SK-N-SH (cell line): ENCODE measurements at regions not wholly inside any gene's neighbourhood (a gene's known extent, or its start where the extent isn't known, plus 50 kb on each side); places are given as distances from the start of the nearest gene placed in this dataset.

Source experiments
- CTCF ChIA-PET: fragments of 300-600, 350-600 bp; formaldehyde crosslinking; extraction: SDS; loops from one replicate; lab custom pipeline; 2021; lab: Yijun Ruan, JAX
- POLR2A ChIA-PET: fragments of 350-600 bp; sonication (Branson Sonifier 250); formaldehyde crosslinking; extraction: SDS; loops from one replicate; lab custom pipeline; 2020; ENCODE audit warnings: antibody characterized with exemption, inconsistent platforms; lab: Yijun Ruan, JAX
- DNase-seq: peaks from one replicate; pipeline ENCODE4 v3.0.0; 2012
- H2AFZ ChIP-seq: fragments of 200-600 bp; sonication (generic); 2 replicates; pipeline ENCODE4 v1.8.1; 2016; ENCODE audit warnings: antibody characterized with exemption, mild to moderate bottlenecking, low read depth
- H3F3A ChIP-seq: fragments of 200-600 bp; sonication (generic); replicated peaks from 2 replicates; pipeline ENCODE3; 2016; ENCODE audit warnings: antibody characterized with exemption, mild to moderate bottlenecking; ENCODE audit not compliant: insufficient read depth
- H3K27ac ChIP-seq, 2 experiments: fragments of 200-500 bp in 1 of 2; fragments of 200-600 bp in 1 of 2; sonication (Bioruptor generic) in 1 of 2; sonication (generic), shearing (Covaris generic) in 1 of 2; 2 replicates each; pipeline versions ENCODE4 v1.5.1 to v1.6.1; 2014 to 2016; ENCODE audit warnings: low read depth in 2 of 2, inconsistent platforms in 1 of 2, low read length in 1 of 2, mild to moderate bottlenecking in 1 of 2, mixed read lengths in 1 of 2
- H3K27me3 ChIP-seq: fragments of 200-600 bp; sonication (generic), shearing (Covaris generic); 2 replicates; pipeline ENCODE4 v1.6.1; 2016; ENCODE audit warnings: mixed run types; ENCODE audit not compliant: insufficient read depth
- H3K36me3 ChIP-seq, 2 experiments: fragments of 200-500 bp in 1 of 2; fragments of 200-600 bp in 1 of 2; sonication (Bioruptor generic) in 1 of 2; sonication (generic) in 1 of 2; replicated peaks in 1 of 2; 2 replicates each; pipeline versions ENCODE3 to v1.5.1; 2014 to 2016; ENCODE audit warnings: low read length in 1 of 2, mild to moderate bottlenecking in 1 of 2; ENCODE audit not compliant: insufficient read depth in 2 of 2, control insufficient read depth in 1 of 2
- H3K4me1 ChIP-seq, 2 experiments: fragments of 200-500 bp in 1 of 2; fragments of 200-600 bp in 1 of 2; sonication (Bioruptor generic) in 1 of 2; sonication (generic), shearing (Covaris generic) in 1 of 2; 2 replicates each; pipeline versions ENCODE4 v1.5.1 to v1.6.1; 2014 to 2016; ENCODE audit warnings: low read depth in 1 of 2, low read length in 1 of 2, mixed run types in 1 of 2; ENCODE audit not compliant: insufficient read depth in 2 of 2, control insufficient read depth in 1 of 2
- H3K4me2 ChIP-seq: fragments of 200-600 bp; sonication (generic), shearing (Covaris generic); 2 replicates; pipeline ENCODE4 v1.6.1; 2017; ENCODE audit warnings: mixed run types
- H3K4me3 ChIP-seq, 2 experiments: fragments of 200-500 bp in 1 of 2; fragments of 200-600 bp in 1 of 2; sonication (Bioruptor generic) in 1 of 2; sonication (generic), shearing (Covaris generic) in 1 of 2; 2 replicates each; pipeline versions ENCODE4 v1.5.1 to v1.8.1; 2014 to 2016; ENCODE audit warnings: low read depth in 2 of 2, inconsistent platforms in 1 of 2, low read length in 1 of 2, mild to moderate bottlenecking in 1 of 2, mixed read lengths in 1 of 2, moderate library complexity in 1 of 2
- H3K79me2 ChIP-seq: fragments of 200-600 bp; sonication (generic); 2 replicates; pipeline ENCODE4 v1.8.1; 2017; ENCODE audit warnings: mild to moderate bottlenecking; ENCODE audit not compliant: insufficient read depth
- H3K9ac ChIP-seq: fragments of 200-600 bp; sonication (generic); 2 replicates; pipeline ENCODE4 v1.6.1; 2017; ENCODE audit warnings: mixed run types
- H3K9me2 ChIP-seq: fragments of 200-600 bp; sonication (generic); 2 replicates; pipeline ENCODE4 v1.6.1; 2017; ENCODE audit warnings: mixed run types
- H3K9me3 ChIP-seq: fragments of 200-600 bp; sonication (generic); 2 replicates; pipeline ENCODE4 v1.6.1; 2017; ENCODE audit warnings: mixed run types, mild to moderate bottlenecking, moderate library complexity
- H4K20me1 ChIP-seq: fragments of 200-600 bp; sonication (generic); 2 replicates; pipeline ENCODE4 v1.6.1; 2017; ENCODE audit warnings: mild to moderate bottlenecking, mixed run types; ENCODE audit not compliant: insufficient read depth
- CTCF ChIP-seq: fragments of 200-600 bp; sonication (generic); IDR thresholded peaks from 2 replicates; pipeline ENCODE4 v1.6.1; 2017; ENCODE audit warnings: antibody characterized with exemption, mild to moderate bottlenecking, moderate library complexity
- FOXJ3 ChIP-seq: sonication (generic); formaldehyde crosslinking; IDR thresholded peaks from 2 replicates; pipeline ENCODE4 v1.5.1; 2020; ENCODE audit warnings: mild to moderate bottlenecking, missing genetic modification reagents
- GABPA ChIP-seq: IDR thresholded peaks from 2 replicates; pipeline ENCODE4 v1.4.0; 2012; ENCODE audit warnings: low read depth, mild to moderate bottlenecking
- GATA2 ChIP-seq: sonication (generic); formaldehyde crosslinking; IDR thresholded peaks from 2 replicates; pipeline ENCODE4 v1.5.0; 2020; ENCODE audit warnings: mild to moderate bottlenecking, missing genetic modification reagents
- NFIC ChIP-seq: IDR thresholded peaks from 2 replicates; pipeline ENCODE4 v1.4.0; 2012; ENCODE audit warnings: borderline replicate concordance
- NRF1 ChIP-seq: IDR thresholded peaks from 2 replicates; pipeline ENCODE4 v1.6.1; 2012; ENCODE audit warnings: low read depth, mild to moderate bottlenecking, low read length
- PBX3 ChIP-seq: IDR thresholded peaks from 2 replicates; pipeline ENCODE4; 2012
- POLR2AphosphoS5 ChIP-seq: IDR thresholded peaks from 2 replicates; pipeline ENCODE4 v1.6.1; 2012; ENCODE audit warnings: low read depth, low read length
- RAD21 ChIP-seq: IDR thresholded peaks from 2 replicates; pipeline ENCODE4 v1.6.1; 2012; ENCODE audit warnings: mild to moderate bottlenecking, low read length
- SMC3 ChIP-seq: IDR thresholded peaks from 2 replicates; pipeline ENCODE4 v1.6.1; 2012; ENCODE audit warnings: low read depth, low read length, improper control_type of control experiment
- TAF1 ChIP-seq: IDR thresholded peaks from 2 replicates; pipeline ENCODE4 v1.6.1; 2012; ENCODE audit warnings: low read depth, mild to moderate bottlenecking, low read length, moderate library complexity, borderline replicate concordance
- TCF12 ChIP-seq: IDR thresholded peaks from 2 replicates; pipeline ENCODE4 v1.4.0; 2012
- TEAD4 ChIP-seq: IDR thresholded peaks from 2 replicates; pipeline ENCODE4 v1.4.0; 2012; ENCODE audit warnings: mild to moderate bottlenecking, borderline replicate concordance; ENCODE audit not compliant: insufficient read depth
- WGBS: methylation state at CpG from one replicate; pipeline ENCODE4 v1.1.6; 2017; ENCODE audit warnings: low lambda C conversion rate; 5-methylcytosine and 5-hydroxymethylcytosine counted together
- TF ChIP-seq, protein P1 (sequence below): fragments of 150-350 bp; IDR thresholded peaks from 2 replicates; pipeline ENCODE4 v1.6.1; 2017; ENCODE audit warnings: antibody characterized with exemption, low read length, low read depth, borderline replicate concordance
- TF ChIP-seq, protein P2 (sequence below): IDR thresholded peaks from 2 replicates; pipeline ENCODE4 v1.4.0; 2012; ENCODE audit warnings: low read depth
- TF ChIP-seq, protein P3 (sequence below): IDR thresholded peaks from 2 replicates; pipeline ENCODE4 v1.6.1; 2012; ENCODE audit warnings: mild to moderate bottlenecking, low read depth, low read length, moderate library complexity

- TF ChIP-seq GATA2: no peak
These were observed 537.1 kb upstream of the EEF2KMT start (continued) for GRCh38 chr16:5634666-5635180.

DNA sequence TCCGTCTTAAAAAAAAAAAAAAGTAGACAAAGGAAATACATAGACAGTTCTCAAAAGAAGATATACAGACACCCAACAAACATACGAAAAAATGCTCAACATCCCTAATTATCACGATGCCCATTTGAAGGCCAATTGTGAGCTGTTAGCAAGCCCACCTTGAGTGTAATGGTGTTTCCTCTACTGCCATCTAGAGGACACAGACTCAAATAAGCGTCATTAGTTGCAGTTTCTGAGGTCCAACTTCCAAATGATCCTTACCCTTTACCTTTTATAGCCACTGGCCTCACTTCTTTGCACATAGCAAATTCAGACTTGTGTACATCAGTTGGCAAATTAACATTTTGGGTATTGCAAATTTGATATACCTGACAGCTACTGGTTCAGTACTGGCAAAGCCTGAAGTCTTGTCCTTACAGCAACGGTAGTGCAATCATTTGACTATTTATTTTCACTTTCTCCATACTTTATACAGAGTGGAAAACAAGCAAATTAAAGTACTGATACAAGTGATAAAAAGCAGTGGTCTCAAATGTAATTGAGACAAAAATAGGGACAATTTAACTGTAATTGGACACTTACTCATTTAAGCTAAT, 536.3 kb upstream of the EEF2KMT start:
- H3K4me2 ChIP-seq: no peak overlapping the region
- H3K9me3 ChIP-seq: no peaks in the 10 kb centered on the region
- CTCF ChIA-PET: interaction anchor here (0.6 to 6.4 kb wide), 43 partner anchors 8 to 1011 kb away, joined by 3 to 128 read pairs (median 5); no protein-coding TSS in a partner anchor
- peak; percentile 54 for DNase-seq
- no peaks in the 10 kb centered on the region for H3K9me2 ChIP-seq
- no peaks in the 10 kb centered on the region for H4K20me1 ChIP-seq
- H3K4me3 ChIP-seq: no peak overlapping the region
- no peaks in the 10 kb centered on the region for H3K36me3 ChIP-seq
- peak overlapping the region in 1 of 2 experiments; percentile 9; a peak in 1 of 4 replicates for H3K27ac ChIP-seq
- H3F3A ChIP-seq: no peaks in the 10 kb centered on the region
- no peak overlapping the region for H3K9ac ChIP-seq
- H3K27me3 ChIP-seq: no peaks in the 10 kb centered on the region
- H3K4me1 ChIP-seq: peaks cover 0 to 7% of the 10 kb centered on the region in 2 experiments; a peak in 2 of 4 replicates
- POLR2A ChIA-PET: interaction anchor here (0.6 to 1.4 kb wide), 3 partner anchors 15 to 130 kb away, joined by 4 read pairs; no protein-coding TSS in a partner anchor
- WGBS: 26% methylated on average over 5 of the region's 5 CpGs
- no peak for TF ChIP-seq GABPA
- TF ChIP-seq, protein P1, sequence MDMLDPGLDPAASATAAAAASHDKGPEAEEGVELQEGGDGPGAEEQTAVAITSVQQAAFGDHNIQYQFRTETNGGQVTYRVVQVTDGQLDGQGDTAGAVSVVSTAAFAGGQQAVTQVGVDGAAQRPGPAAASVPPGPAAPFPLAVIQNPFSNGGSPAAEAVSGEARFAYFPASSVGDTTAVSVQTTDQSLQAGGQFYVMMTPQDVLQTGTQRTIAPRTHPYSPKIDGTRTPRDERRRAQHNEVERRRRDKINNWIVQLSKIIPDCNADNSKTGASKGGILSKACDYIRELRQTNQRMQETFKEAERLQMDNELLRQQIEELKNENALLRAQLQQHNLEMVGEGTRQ: no peak
- TF ChIP-seq TCF12: no peak
- peak; percentile 49 for TF ChIP-seq CTCF
- peak; percentile 70 for TF ChIP-seq RAD21
- no peak for TF ChIP-seq NFIC
- no peak for TF ChIP-seq PBX3
- TF ChIP-seq, protein P2, sequence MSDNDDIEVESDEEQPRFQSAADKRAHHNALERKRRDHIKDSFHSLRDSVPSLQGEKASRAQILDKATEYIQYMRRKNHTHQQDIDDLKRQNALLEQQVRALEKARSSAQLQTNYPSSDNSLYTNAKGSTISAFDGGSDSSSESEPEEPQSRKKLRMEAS: no peak
- no peak for TF ChIP-seq FOXJ3 (CRISPR knock-in tag)
- peak; percentile 42; the same call in 1 of the 2 replicates for TF ChIP-seq SMC3
- no peak for TF ChIP-seq GATA2
- TF ChIP-seq TEAD4: no peak
- no peak for TF ChIP-seq TAF1
- no peak for TF ChIP-seq NRF1
- no peak for TF ChIP-seq POLR2AphosphoS5
- TF ChIP-seq, protein P3, sequence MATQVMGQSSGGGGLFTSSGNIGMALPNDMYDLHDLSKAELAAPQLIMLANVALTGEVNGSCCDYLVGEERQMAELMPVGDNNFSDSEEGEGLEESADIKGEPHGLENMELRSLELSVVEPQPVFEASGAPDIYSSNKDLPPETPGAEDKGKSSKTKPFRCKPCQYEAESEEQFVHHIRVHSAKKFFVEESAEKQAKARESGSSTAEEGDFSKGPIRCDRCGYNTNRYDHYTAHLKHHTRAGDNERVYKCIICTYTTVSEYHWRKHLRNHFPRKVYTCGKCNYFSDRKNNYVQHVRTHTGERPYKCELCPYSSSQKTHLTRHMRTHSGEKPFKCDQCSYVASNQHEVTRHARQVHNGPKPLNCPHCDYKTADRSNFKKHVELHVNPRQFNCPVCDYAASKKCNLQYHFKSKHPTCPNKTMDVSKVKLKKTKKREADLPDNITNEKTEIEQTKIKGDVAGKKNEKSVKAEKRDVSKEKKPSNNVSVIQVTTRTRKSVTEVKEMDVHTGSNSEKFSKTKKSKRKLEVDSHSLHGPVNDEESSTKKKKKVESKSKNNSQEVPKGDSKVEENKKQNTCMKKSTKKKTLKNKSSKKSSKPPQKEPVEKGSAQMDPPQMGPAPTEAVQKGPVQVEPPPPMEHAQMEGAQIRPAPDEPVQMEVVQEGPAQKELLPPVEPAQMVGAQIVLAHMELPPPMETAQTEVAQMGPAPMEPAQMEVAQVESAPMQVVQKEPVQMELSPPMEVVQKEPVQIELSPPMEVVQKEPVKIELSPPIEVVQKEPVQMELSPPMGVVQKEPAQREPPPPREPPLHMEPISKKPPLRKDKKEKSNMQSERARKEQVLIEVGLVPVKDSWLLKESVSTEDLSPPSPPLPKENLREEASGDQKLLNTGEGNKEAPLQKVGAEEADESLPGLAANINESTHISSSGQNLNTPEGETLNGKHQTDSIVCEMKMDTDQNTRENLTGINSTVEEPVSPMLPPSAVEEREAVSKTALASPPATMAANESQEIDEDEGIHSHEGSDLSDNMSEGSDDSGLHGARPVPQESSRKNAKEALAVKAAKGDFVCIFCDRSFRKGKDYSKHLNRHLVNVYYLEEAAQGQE: no peak
- TF ChIP-seq, all 33 proteins: peak for 3
- Histone ChIP-seq H3K79me2 (no peaks in the 10 kb centered on the region), H2AFZ (no peak overlapping the region)
